ENCODE measurements at regions not wholly inside any gene's neighbourhood (a gene's known extent, or its start where the extent isn't known, plus 50 kb on each side); places are given as distances from the start of the nearest gene placed in this dataset.
"Not testable (repeated sequence)": the region's sequence is repeated elsewhere in the genome, so short reads cannot be mapped to it uniquely, and the experiment has no call there.

GRCh38 chr3:882533-882932 lies 210.3 kb upstream of the CNTN6 start:
- H3K27ac ChIP-seq, result no peak overlapping the region
- TF ChIP-seq CTCF (IDR thresholded peaks at IDR 0.05), result no peak
- no peak for TF ChIP-seq ZFX (IDR thresholded peaks at IDR 0.05; ENCODE audit: borderline replicate concordance)

- H3K27ac ChIP-seq, result no peak overlapping the region
- peak; percentile 83 for TF ChIP-seq CTCF (IDR thresholded peaks at IDR 0.05)
- no peak for TF ChIP-seq ZFX (IDR thresholded peaks at IDR 0.05; ENCODE audit: borderline replicate concordance)
Observed at GRCh38 chr3:901953-902778, 190.7 kb upstream of the CNTN6 start.

- TF ChIP-seq ZFX (IDR thresholded peaks at IDR 0.05; ENCODE audit: borderline replicate concordance) (no peak), CTCF (IDR thresholded peaks at IDR 0.05) (no peak)
- no peak overlapping the region for H3K27ac ChIP-seq
Observed at GRCh38 chr3:905217-905616, 187.6 kb upstream of the CNTN6 start.

- H3K27ac ChIP-seq, result no peak overlapping the region
- TF ChIP-seq ZFX (IDR thresholded peaks at IDR 0.05; ENCODE audit: borderline replicate concordance) (no peak), CTCF (IDR thresholded peaks at IDR 0.05) (no peak)
Observed at GRCh38 chr3:906739-907138, 186.1 kb upstream of the CNTN6 start.

GRCh38 chr3:908839-909238 lies 184.0 kb upstream of the CNTN6 start:
- H3K27ac ChIP-seq, result no peak overlapping the region
- no peak for TF ChIP-seq ZFX (IDR thresholded peaks at IDR 0.05; ENCODE audit: borderline replicate concordance)
- TF ChIP-seq CTCF (IDR thresholded peaks at IDR 0.05), result peak; percentile 35

GRCh38 chr3:912717-913116 lies 180.1 kb upstream of the CNTN6 start:
- H3K27ac ChIP-seq, result not testable (repeated sequence)

- TF ChIP-seq CTCF (IDR thresholded peaks at IDR 0.05) (no peak), ZFX (IDR thresholded peaks at IDR 0.05; ENCODE audit: borderline replicate concordance) (no peak)
- H3K27ac ChIP-seq, result no peak overlapping the region
Observed at GRCh38 chr3:923161-923910, 169.5 kb upstream of the CNTN6 start.
